Caki2 (cell line): ENCODE measurements at regions not wholly inside any gene's neighbourhood (a gene's known extent, or its start where the extent isn't known, plus 50 kb on each side); places are given as distances from the start of the nearest gene placed in this dataset.

Source experiments
- DNase-seq: peaks from one replicate; pipeline ENCODE4 v3.0.0-alpha.2; 2015; ENCODE audit warnings: low read depth
- in situ Hi-C: cut with HindIII; loops from 2 replicates; pipeline ENCODE4 v1.10.0; 2016; ENCODE audit warnings: low sequenced_read_pairs, low pct_unique_long_range_greater_than_20kb, mixed read lengths

DNA sequence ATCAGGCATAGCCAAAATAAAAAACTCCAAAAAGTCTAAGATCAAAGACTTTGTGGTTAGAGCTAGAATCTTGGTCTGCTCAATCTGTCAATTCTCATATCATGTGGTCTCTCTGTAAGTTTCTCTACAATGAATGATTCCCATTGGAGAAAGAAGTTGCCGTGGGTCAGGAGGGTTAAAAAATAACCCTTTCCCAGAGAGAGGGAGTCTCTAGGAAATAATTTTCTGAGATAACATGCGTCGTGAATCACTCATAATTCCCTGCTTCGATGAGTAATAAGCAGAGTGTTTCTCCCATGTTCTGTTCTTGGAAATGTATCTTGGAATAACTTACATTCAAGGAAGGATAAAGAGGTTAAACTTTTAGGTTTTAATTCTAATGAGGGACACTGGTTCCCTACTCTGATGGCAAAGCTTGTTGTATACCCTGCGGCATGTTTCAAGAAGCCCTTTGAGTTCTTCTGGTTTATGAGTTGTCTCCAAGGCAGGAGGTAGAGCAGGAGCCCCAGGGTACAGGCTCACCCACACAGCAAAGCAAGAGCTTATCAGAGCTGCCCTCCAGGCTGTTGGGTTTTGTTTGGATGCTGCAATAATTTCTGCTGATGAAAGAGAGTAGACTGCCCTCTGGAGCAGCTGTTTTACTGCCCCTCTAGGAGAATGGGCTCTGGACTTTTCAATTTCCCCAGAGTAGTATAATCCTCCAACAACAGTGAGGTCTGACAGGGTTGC is 599.1 kb downstream of the QKI start:
- in situ Hi-C loops: no loop called here

DNA sequence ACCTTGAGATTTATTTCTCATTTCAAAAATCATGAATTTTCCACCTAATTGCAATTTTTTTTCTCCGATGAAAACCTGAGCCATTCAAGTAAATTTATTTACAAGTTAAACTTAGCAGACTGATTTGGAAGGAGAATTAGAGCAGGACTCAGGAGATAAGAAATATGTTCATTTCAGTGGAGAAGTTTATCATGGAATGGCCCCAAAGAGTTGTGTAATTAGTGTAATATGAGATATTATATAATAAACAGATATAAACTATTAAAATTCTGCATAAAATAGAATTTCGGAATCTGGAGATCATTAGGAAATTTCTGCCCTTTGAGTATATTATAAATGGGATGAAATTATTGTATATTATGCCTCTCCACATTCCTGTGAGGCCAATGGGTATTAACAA is 596.8 kb downstream of the QKI start:
- in situ Hi-C loops: no loop called here

More for the DNA sequence above, 599.1 kb downstream of the QKI start:
- no peak for DNase-seq

DNA sequence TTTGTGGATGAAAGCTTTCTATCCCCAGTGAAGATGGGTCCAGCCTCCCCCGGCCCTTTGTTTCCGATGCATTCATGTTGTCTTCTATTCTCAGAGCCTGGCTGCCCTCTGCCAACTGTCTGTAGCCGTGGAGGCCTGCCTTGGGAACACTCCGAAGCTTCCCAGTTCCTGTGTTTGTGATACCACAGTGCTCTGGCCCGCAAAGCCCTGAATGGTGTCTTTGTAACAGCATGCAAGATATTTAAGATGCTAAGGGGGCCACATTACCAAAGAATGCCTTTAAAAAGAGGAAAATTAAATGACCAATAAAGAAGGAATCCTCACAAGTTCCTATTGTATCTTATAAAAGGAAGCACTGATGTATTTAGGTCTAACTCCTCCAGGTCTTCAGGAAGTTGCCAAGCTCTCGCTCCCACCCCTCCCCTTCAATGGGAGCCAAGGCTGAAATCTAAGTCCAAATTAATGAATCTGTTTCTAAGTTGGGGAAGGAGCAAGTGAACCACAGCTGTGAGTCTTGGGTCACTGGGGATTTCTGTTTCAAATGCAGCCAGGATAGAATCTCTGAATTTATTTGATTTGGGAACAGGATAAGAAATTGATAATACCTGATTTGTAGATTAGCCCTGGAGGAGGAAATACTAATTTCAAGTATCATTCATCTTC is 596.1 kb downstream of the QKI start:
- in situ Hi-C loops: no loop called here

More for the DNA sequence above, 596.8 kb downstream of the QKI start:
- no peak for DNase-seq

DNA sequence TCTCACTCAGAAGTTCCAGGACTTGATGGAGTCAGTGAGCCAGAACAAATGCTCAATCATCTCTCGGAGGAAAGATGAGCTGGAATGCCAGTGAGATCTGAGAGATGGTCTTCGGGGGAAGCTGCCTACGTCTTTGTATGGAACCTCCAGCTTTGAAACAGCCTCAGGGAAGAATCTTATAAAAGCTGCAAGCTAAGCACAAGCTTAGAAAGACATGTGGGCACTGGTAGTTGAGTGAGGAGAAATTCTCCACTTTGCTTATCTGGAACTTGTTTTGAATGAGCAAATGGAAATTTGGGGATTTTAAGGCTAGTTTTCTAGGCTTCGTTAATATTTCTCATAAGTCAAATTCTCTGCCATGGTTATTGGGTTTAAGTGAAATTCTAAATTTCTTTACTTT is 594.4 kb downstream of the QKI start:
- DNase-seq: no peak

More for the DNA sequence above, 596.1 kb downstream of the QKI start:
- no peak for DNase-seq

DNA sequence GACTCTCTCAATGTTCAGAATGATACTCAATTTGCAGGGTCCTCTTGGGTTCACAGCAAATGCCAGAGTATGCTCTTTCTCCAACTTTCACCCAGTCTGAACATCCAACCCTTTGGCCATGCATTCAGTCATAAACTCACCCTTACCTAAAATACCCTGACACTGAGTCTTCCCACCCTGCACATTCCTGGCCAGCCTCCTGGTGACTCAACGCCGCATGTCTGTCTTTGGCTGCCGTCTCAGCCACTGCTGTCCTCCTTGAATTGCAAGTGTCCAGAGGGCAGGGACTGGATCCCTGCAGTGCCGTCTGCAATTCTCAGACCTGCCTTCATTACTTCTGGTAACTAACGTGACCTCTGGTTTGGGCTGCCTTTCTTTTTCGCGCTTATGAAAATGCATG is 593.4 kb downstream of the QKI start:
- in situ Hi-C loops: no loop called here
- no peak for DNase-seq

More for the DNA sequence above, 594.4 kb downstream of the QKI start:
- in situ Hi-C loops: no loop called here

DNA sequence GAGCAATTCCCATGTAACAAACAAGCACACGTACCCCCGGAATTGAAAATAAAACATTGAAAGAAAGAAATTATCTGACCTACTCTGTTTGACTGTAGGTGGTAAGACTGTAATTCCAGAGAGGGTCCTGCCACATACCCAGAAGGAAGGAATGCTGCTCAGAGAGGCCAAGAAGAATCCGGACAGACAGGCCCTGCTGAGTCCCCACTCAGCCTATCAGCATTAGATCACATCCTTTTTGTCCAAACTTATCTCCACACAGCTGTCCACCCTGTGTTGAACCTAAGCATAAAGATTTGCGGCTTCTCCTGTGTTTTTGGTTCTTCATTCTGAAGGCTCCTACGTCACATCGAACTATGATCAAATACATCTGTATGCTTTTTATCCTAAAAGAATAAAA is 591.9 kb downstream of the QKI start:
- DNase-seq: no peak
- in situ Hi-C loops: no loop called here

DNA sequence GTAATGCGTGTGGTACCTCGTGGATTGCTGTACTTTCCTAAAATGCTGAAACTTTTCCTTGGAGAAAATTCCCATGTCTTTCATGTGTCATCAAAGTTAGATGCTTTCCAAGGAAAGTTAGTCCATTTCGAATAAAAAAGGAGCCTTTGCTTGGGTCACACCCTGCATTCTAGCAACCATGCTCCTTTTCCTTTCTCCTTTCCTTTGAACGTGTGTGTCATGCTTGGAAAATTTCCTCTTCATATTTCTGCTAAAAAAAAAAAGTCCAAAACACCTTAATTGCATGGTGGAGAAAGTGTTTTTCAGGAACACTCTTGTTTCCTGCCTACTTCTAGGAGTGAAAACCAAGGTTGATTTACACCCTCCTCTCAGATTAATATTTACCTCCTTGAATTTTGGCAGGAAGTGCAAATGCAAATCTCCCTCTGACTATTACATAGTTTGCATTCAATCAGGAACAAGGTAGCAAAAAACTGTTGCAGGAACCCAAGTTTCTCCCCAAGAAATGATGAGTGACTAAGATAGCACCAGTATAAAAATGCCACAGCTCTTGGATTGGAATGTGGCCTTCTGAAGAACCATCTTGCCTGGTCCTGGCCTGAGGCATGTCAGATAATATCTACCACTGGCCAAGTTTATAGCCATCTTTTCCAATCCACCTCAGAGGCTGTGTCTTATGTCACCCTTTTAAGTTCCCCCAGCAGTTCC is 590.6 kb downstream of the QKI start:
- no peak for DNase-seq
- in situ Hi-C loops: no loop called here

DNA sequence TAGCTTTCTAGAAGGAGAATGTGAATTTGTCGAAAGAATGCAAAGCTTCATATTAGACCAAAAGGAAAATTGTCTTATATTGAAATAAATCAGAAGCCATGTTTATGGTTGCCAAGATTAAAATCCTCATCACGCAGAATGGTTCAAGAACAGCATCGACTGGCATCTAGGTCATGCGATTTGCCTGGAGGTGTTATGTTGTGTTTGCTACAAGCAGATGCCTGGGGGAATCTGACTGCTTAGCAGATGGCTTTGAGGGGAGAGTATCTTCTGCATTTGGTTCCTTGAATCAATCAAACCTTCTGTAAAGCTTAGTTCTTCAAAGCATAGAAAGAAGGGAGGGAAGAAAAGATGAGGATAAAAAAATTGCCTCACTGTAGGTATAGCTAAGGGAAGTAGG is 585.8 kb downstream of the QKI start:
- in situ Hi-C loops: no loop called here
- DNase-seq: no peak

DNA sequence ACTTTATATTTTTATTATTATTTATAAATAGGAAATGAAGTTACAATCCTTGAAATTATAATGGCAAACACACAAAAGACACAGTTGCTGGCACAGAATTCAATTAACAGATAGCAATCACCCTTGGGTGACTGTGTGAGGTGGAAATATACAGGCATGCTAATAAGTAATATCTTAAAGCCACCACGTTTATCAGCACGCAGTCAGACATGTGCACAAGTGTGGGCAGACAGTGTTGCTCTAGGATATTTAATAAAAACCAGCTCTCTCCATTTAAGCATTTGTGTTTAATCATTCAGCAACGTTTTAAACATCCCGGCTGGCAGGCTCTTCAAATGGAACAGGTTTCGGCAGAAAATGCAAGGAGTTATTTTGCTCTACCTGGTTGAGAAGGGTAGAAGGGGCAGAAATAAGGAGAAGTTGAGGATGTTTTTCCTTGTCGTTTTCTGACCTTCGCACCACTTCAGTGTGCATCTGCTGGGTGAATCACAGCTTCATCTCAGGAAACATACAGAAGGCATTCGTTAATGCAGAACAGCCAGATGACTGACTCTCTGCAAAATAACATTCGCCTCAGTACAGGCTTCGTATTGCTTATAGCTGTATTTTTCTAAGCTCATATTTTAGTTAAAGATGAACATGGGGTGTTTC is 585.1 kb downstream of the QKI start:
- DNase-seq: no peak
- in situ Hi-C loops: no loop called here

DNA sequence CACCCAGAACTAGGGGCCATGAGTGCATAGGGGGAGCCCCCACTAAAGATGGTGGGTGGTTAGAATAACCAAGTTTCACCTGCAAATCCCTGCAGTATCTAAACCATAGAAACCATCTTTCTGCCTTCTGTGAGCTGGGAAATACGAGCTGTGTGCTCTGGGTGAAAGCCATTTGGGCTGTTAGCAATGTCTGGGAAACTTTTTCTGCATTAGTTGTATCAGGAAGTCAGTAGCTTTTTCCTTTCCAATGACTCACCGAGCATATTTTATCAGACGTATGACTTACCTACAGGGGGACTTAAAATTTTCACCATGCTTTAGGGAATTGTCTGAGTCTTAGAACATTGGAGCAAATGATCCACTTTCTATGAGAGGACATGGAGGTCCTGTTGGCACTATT is 584.0 kb downstream of the QKI start:
- no peak for DNase-seq

DNA sequence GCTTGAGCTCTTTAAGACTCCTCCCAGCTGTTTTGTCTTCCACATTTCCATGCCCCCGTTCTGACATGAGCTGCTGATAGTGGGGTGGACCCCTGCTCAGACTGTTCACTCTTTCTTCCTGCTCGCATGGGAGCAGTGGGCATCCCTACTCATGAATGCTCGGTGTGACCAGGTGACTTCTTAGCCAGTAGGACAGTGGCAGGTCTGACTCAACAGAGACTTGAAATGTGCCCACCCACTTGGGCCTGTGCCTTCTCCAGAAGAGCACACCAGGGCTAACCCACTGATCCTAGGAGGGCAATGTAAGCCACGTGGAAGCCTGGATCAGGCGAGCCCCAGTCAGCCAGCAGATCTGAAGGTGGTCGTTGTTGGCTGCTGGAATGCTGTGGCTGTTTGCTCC is 582.0 kb downstream of the QKI start:
- DNase-seq: no peak
- in situ Hi-C loops: no loop called here

More for the DNA sequence above, 584.0 kb downstream of the QKI start:
- in situ Hi-C loops: no loop called here

DNA sequence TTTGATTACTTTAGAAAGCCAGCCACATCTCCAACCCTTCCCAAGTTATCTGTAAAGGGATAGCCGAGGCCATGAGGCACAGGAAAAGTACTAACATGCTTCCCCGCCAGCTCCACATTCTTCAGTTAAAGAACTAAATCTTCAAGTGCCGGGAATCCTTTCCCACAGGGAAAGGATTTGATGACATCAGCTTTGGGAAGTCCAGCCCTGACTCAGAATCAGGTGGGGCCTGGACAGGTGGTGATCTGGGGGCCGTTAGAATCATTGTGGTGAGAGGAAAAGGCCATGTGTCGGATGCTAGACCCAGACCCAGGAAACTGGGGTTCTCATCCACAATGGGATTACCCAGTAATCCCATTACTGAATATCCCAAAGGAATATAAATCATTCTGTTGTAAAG is 580.0 kb downstream of the QKI start:
- in situ Hi-C loops: no loop called here
- no peak for DNase-seq

DNA sequence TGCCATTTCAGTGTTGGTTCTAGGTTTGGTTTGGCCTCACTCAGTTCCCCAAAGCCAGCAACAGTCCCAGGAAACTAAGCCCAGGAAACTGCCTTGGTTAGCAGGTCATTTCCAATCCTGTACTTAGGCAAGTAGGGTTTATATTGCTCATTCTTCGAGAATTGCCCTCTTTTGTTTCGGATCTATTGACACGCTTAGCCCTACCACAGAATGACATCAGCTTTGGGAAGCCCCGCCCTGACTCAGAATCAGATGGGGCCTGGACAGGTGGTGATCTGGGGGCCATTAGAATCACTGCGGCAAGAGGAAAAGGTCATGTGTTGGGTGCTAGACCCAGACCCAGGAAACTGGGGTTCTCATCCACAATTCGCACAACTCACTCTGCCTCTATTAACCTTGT is 578.2 kb downstream of the QKI start:
- no peak for DNase-seq
- in situ Hi-C loops: no loop called here

DNA sequence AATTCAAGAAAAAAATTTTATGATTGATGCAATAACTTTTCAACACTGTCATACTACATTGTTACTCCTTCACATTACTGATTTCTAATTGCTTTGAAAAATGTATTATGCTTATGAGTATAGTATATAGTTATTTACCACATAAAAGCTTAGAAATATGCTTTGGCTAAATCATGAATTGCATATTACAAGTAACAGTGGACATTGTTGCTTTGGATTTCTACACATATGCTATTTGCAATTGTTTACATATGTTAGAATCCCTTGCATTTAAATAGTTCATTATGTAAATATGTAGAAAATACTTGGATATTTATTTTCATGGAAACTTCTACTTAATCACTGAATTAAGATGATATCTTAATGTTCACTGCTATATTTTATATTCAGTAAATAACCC is 577.5 kb downstream of the QKI start:
- in situ Hi-C loops: no loop called here
- DNase-seq: no peak

DNA sequence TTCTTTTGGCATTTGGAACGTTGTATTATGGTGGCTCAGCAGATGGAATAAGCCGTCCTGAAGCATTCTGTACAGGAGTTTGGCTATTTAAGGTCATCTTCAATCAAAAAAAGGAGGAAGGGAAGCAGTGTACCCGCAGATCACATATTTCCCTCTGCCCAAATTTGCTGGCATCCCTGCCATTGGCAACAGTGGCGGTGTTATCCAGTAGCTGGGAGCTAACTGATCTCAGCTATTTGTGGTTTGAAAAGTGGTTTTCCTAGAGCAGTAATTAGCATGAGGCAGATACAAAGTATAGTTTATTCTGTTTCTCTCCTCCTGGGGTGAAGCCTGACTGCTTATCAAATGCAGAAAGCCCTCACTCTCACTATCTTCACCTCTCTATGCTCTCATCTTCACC is 576.8 kb downstream of the QKI start:
- in situ Hi-C loops: no loop called here
- DNase-seq: no peak

DNA sequence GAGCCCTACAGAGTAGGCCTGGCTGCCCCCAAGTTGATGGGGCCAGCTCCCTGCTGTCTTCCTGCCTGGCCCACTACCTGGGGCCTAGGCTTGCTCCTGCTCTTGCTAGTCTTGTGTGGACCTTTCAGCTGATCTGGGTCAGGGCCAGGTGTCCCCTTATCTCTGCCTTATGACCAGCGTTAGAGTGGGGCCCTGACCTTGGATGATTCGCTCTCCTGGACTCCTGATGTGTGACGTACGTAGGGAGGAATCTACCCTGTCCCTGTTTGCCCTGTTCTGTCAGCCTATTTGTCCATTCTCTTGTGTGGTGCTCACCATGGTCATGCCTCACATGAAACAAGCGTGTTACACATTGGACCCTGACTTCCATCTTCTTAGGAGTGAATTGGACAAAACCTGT is 571.8 kb downstream of the QKI start:
- no peak for DNase-seq
- in situ Hi-C loops: no loop called here

DNA sequence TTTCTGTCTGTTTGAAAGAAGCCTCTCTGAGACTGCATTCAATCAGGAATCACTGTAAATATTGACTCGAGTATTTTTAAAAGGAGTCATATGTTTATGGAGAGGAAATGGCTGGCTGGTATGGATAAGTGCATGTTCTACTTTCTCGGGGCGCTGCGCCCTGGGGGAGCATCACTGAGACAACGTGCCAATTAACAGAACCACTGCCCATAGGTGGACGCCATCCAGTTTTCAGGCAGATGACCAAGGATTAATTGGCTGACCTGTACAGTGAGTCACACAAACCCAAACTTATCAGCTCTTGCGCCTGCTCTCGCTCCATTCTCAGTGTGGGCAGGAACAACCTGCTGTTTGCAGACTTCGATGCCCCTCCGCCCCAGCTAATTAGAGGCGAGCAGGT is 571.2 kb downstream of the QKI start:
- no peak for DNase-seq
- in situ Hi-C loops: no loop called here

DNA sequence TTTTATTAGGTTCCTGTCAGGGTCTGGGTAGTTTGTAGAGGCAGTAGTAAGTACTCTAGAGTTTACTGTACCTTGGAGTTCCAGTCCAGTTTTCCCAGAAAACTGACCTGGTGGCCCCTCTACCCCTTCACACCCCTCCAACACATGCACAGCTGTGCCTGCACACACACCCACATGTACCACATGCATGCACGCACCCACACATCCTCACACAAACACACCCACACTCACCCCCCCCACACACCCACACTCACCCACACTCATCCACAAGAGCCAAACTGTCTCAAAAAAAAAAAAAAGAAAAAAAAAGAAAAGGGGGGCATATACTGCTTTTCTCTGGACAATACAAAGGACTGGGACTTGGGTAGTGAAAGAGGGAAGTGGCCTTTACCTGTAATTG is 570.5 kb downstream of the QKI start:
- no peak for DNase-seq
- in situ Hi-C loops: no loop called here
